GM23248 (cell line): ENCODE measurements at regions not wholly inside any gene's neighbourhood (a gene's known extent, or its start where the extent isn't known, plus 50 kb on each side); places are given as distances from the start of the nearest gene placed in this dataset.

Experiments
- EZH2 ChIP-seq: fragments of 200-600 bp; sonication (generic); IDR thresholded peaks from 2 replicates; pipeline ENCODE4 v1.6.1; 2018; ENCODE audit warnings: antibody characterized with exemption, mild to moderate bottlenecking; ENCODE audit not compliant: insufficient read depth, poor library complexity, severe bottlenecking
- EZH2phosphoT487 ChIP-seq: fragments of 200-600 bp; sonication (generic); IDR thresholded peaks from 2 replicates; pipeline ENCODE4 v1.6.1; 2018; ENCODE audit warnings: antibody characterized with exemption, moderate library complexity, mild to moderate bottlenecking, low read depth; ENCODE audit not compliant: insufficient read depth

DNA sequence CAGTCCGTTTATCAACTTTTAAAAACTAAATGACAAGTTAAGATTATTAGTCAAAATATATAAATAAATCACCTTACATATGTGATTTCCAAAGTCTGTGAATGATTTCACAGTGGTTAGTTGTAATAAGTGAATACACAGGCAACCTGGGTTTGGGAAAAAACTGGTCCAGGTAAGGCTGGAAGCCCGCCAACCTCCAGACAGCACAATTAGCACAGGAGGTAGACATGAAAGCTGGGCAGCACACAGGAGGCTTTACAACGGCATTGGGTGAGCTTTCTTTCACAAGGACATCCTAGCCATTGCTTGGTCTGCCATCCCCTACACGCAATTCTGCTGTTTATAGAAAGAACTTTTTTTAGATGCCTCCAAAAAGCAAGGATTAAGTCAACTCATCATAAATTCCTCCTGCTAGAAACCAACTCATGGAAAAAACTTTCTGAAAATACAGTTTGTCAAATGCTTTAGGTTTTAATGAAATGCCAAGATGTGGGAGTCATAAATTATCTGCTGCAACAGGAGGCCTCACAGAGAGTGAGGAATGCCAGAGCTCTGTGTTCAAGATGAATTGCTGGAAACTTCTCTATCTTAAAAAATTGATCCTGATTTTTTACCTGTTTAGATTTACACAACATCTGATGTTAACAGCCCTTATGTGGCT, 346.8 kb upstream of the NFE2L3 start:
- TF ChIP-seq EZH2 = no peak
- TF ChIP-seq EZH2phosphoT487 = no peak
